ENCODE measurements at regions not wholly inside any gene's neighbourhood (a gene's known extent, or its start where the extent isn't known, plus 50 kb on each side); places are given as distances from the start of the nearest gene placed in this dataset.

- Histone ChIP-seq H3T11ph (ENCODE audit: low read length) (no peak overlapping the region), H3K27me3 (ENCODE audit: insufficient read depth, low read length) (no peaks in the 10 kb centered on the region; the same call in 1 of the 2 replicates), H3K79me2 (ENCODE audit: insufficient read depth, low read length) (no peaks in the 10 kb centered on the region), H4K5ac (ENCODE audit: insufficient read length, low read depth, low read length) (no peak overlapping the region), H3K18ac (ENCODE audit: insufficient read length, low read depth, low read length) (no peak overlapping the region), H3K14ac (ENCODE audit: insufficient read depth, low read length) (no peak overlapping the region), H2AFZ (ENCODE audit: low read length) (no peak overlapping the region), H3K79me1 (ENCODE audit: insufficient read depth, low read depth, low read length, poor library complexity, severe bottlenecking) (no peaks in the 10 kb centered on the region), H2BK20ac (ENCODE audit: low read depth, low read length, poor library complexity, severe bottlenecking) (no peak overlapping the region), H3K4me2 (ENCODE audit: insufficient read depth, insufficient read length, low read length) (no peak overlapping the region), H4K20me1 (ENCODE audit: control insufficient read depth, insufficient read depth, insufficient read length) (no peaks in the 10 kb centered on the region), H2BK12ac (ENCODE audit: insufficient read length, low read depth, low read length) (no peak overlapping the region), H3K4me1 (ENCODE audit: insufficient read depth, low read length) (no peaks in the 10 kb centered on the region), H2BK15ac (ENCODE audit: low read depth, low read length) (no peak overlapping the region), H4K91ac (ENCODE audit: insufficient read length, low read depth, low read length) (no peak overlapping the region), H2AK5ac (ENCODE audit: insufficient read length, low read length) (no peak overlapping the region), H3K27ac (ENCODE audit: insufficient read length, low read depth, low read length) (no peak overlapping the region), H2BK5ac (ENCODE audit: insufficient read length, low read length) (no peak overlapping the region), H4K8ac (replicated peaks; ENCODE audit: insufficient read length, low read depth, low read length) (no peak overlapping the region), H2BK120ac (ENCODE audit: low read depth, low read length, poor library complexity, severe bottlenecking) (no peak overlapping the region), H3K56ac (ENCODE audit: insufficient read length, low read depth, low read length) (no peak overlapping the region), H3K23ac (ENCODE audit: insufficient read length, low read depth, low read length) (no peak overlapping the region), H3K9me3 (ENCODE audit: control insufficient read depth, low read depth, low read length) (no peaks in the 10 kb centered on the region), H3K4ac (ENCODE audit: low read depth, low read length) (no peak overlapping the region), H3K9ac (ENCODE audit: extremely low read depth, insufficient read length, low read length) (no peak overlapping the region), H3K23me2 (ENCODE audit: insufficient read length, low read depth, low read length, poor library complexity, severe bottlenecking) (no peaks in the 10 kb centered on the region)
- no peak overlapping the region for H3K27ac Mint-ChIP-seq
- H3K4me3 Mint-ChIP-seq, result no peak overlapping the region
- no peaks in the 10 kb centered on the region for H3K36me3 Mint-ChIP-seq (ENCODE audit: insufficient read depth in 1 of 3, low read depth in 3 of 3)
- H3K27me3 Mint-ChIP-seq (ENCODE audit: low read depth), result no peaks in the 10 kb centered on the region
- WGBS (ENCODE audit: extremely low coverage, insufficient read length, low lambda C conversion rate), result no CpG with 5 or more reads among the region's 7 CpGs
- TF ChIP-seq, protein P1, sequence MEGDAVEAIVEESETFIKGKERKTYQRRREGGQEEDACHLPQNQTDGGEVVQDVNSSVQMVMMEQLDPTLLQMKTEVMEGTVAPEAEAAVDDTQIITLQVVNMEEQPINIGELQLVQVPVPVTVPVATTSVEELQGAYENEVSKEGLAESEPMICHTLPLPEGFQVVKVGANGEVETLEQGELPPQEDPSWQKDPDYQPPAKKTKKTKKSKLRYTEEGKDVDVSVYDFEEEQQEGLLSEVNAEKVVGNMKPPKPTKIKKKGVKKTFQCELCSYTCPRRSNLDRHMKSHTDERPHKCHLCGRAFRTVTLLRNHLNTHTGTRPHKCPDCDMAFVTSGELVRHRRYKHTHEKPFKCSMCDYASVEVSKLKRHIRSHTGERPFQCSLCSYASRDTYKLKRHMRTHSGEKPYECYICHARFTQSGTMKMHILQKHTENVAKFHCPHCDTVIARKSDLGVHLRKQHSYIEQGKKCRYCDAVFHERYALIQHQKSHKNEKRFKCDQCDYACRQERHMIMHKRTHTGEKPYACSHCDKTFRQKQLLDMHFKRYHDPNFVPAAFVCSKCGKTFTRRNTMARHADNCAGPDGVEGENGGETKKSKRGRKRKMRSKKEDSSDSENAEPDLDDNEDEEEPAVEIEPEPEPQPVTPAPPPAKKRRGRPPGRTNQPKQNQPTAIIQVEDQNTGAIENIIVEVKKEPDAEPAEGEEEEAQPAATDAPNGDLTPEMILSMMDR (conservative IDR thresholded peaks at IDR 0.05), result no peak
- H3K9me3 Mint-ChIP-seq, result no peaks in the 10 kb centered on the region
- DNase-seq, result no peak
- H3K4me1 Mint-ChIP-seq, result peaks cover 3 to 14% of the 10 kb centered on the region in 2 experiments
Observed at GRCh38 chr12:67452119-67452805, 183.1 kb downstream of the CAND1 start.
